Stimulated activated effector memory CD8-positive, alpha-beta T cell treated with anti-CD3 and anti-CD28 coated beads, Interleukin-12 subunit alpha, Interleukin-12 subunit beta, amount 100 ng/mL, for 72 hours (primary cell): ENCODE measurements at regions not wholly inside any gene's neighbourhood (a gene's known extent, or its start where the extent isn't known, plus 50 kb on each side); places are given as distances from the start of the nearest gene placed in this dataset.

Experiments used
- ATAC-seq: fragments of 150-1000 bp; cut with Tn5 transposase; 2 replicates; pipeline ENCODE4 v1.10.0; 2021
- DNase-seq, 2 donors: peaks; one replicate each; pipeline ENCODE4 v3.0.0; 2021 to 2022; ENCODE audit warnings: low spot score in 2 of 2
- H3K27ac Mint-ChIP-seq: one replicate; pipeline ENCODE4 v1.8.0; 2022; ENCODE audit warnings: mild to moderate bottlenecking, mixed read lengths
- H3K36me3 Mint-ChIP-seq: one replicate; pipeline ENCODE4 v1.8.0; 2022; ENCODE audit warnings: mild to moderate bottlenecking, mixed read lengths
- H3K4me1 Mint-ChIP-seq: one replicate; pipeline ENCODE4 v1.8.0; 2022; ENCODE audit warnings: mixed read lengths
- H3K4me3 Mint-ChIP-seq: one replicate; pipeline ENCODE4 v1.8.0; 2022; ENCODE audit warnings: mild to moderate bottlenecking, mixed read lengths
- H3K9me3 Mint-ChIP-seq: one replicate; pipeline ENCODE4 v1.8.0; 2022; ENCODE audit warnings: mixed read lengths

GRCh38 chr10:130956251-130956650 lies 355.3 kb downstream of the TCERG1L start:
- Mint-ChIP-seq H3K36me3 (no peaks in the 10 kb centered on the region), H3K27ac (no peak overlapping the region), H3K4me3 (no peak overlapping the region), H3K9me3 (peaks cover 3% of the 10 kb centered on the region), H3K4me1 (no peaks in the 10 kb centered on the region)
- DNase-seq = no peak
- no peak for ATAC-seq

DNA sequence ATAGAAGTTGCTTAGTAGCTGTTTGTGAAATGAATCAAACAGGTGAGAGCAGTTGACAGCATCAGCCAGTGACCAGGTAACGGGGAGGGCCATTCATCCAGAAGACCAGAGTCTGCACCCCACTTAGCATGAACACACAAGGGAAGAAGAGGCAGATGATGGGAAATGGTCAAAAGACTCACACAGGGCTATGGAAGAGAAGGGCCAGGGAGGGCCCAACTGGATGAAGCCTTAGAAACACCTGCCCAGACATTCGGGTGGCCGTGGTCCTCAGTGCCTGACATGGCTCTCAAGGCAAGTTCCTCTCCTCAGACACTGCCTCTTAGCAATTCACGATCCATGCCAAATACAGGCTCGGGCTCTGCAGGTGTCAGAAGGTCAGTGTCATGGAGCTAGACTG lies 354.1 kb downstream of the TCERG1L start:
- Mint-ChIP-seq H3K4me3 (no peak overlapping the region), H3K9me3 (peaks cover 5% of the 10 kb centered on the region), H3K4me1 (no peaks in the 10 kb centered on the region), H3K27ac (no peak overlapping the region), H3K36me3 (no peaks in the 10 kb centered on the region)
- DNase-seq (no peak), ATAC-seq (no peak)

DNA sequence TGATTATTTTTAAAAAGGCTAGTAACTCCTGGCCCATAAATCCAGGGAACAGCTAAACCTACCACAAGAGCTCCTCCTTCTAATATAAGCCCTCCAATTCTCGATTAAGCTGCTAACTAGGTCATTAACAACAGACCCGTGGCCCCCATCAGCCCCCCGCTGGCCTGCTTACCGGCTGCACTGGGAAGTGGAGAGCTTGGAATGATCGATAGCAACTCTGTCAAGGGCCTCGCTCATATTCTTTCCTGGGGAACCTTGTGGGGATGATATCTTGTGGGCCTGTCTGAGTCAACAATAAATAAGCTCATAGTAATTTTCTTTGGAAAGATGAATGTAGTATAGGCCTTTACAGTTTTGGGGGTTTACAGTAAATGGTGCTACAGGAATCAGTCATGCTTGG lies 353.5 kb downstream of the TCERG1L start:
- no peak overlapping the region for H3K27ac Mint-ChIP-seq
- ATAC-seq (no peak), DNase-seq (no peak)
- H3K4me3 Mint-ChIP-seq = no peak overlapping the region
- H3K4me1 Mint-ChIP-seq = no peaks in the 10 kb centered on the region
- peaks cover 5% of the 10 kb centered on the region for H3K9me3 Mint-ChIP-seq
- H3K36me3 Mint-ChIP-seq = no peaks in the 10 kb centered on the region

DNA sequence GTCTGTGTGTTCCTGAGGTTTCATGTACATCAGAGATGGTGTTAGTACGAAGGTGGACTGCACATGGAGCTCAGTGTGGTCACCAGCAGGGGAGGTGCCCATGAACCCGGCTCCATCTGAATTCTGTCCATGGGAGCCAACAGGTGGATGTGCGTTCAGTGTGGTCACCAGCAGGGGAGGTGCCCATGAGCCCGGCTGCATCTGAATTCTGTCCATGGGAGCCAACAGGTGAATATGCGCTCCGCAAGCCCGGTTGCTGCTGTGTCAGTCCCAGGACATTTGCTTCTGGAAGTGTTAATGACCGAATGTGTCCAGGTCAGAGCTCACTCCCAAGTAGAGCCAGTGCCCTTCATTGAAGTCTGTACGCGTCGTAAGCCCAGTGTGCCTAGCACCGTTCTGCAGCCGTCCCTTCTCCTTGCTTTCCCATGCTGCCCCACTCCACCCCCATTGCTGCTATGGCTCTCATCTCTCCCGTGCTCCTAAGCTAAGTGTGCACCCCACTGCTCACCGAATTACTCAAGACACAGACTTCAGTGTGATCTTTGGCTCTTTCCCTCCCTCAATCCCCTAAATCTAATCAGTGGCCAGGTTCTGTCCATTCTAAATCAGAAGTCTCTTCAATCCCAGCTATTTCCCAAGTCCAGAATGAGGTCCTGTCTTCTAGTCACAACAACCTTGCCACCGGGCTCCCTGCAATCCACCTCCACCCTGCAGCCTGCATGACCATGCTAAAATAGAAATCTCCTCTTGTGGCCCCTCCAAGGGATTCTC lies 352.4 kb downstream of the TCERG1L start:
- no peaks in the 10 kb centered on the region for H3K36me3 Mint-ChIP-seq
- ATAC-seq = no peak
- H3K9me3 Mint-ChIP-seq = peaks cover 5% of the 10 kb centered on the region
- DNase-seq = no peak
- no peak overlapping the region for H3K27ac Mint-ChIP-seq
- H3K4me3 Mint-ChIP-seq = no peak overlapping the region
- H3K4me1 Mint-ChIP-seq = no peaks in the 10 kb centered on the region

DNA sequence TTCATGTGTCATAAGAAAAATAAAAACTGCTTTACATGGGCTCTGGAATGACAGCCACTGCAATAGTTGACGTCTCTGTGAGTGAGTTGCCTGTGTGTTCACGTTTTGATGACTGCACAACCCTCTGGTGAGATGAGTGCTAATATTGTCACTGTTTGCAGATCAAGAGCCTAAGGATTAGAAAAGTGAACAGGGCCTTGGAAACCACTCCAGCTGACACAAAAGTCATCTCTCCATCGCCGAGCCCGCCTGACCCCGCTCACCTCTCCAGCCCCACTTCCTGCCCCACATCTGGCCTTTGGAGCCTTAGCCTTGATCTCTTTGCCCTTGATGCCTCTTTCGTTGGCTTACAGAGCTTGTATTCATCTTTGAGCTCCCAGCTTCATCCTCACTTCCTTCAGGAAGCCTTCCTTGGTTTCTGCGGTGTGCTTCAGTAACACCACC lies 351.7 kb downstream of the TCERG1L start:
- Mint-ChIP-seq H3K36me3 (no peaks in the 10 kb centered on the region), H3K9me3 (peaks cover 5% of the 10 kb centered on the region), H3K4me1 (no peaks in the 10 kb centered on the region), H3K4me3 (no peak overlapping the region), H3K27ac (no peak overlapping the region)
- DNase-seq (no peak), ATAC-seq (no peak)

DNA sequence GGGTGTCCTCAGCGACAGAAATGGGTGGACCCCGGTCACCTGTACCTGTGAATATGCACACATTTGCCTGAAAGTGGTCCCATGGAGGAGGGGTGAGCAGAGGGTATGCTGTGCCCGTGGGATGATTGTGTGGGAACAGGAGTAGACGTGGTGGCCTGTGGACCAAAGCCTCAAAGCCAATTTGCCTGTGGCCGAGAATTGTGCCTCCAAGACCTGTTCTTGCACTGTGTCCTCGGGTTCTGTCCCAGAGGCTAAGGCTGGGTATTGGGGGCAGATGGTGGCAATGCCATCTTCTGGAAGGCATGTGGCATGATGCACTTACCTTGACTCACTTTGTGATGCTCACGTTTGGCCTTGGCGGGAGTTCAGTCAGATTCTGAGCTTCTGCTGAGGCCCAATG lies 351.0 kb downstream of the TCERG1L start:
- Mint-ChIP-seq H3K4me3 (no peak overlapping the region), H3K9me3 (peaks cover 5% of the 10 kb centered on the region), H3K36me3 (no peaks in the 10 kb centered on the region), H3K4me1 (no peaks in the 10 kb centered on the region), H3K27ac (no peak overlapping the region)
- ATAC-seq (no peak), DNase-seq (no peak)

DNA sequence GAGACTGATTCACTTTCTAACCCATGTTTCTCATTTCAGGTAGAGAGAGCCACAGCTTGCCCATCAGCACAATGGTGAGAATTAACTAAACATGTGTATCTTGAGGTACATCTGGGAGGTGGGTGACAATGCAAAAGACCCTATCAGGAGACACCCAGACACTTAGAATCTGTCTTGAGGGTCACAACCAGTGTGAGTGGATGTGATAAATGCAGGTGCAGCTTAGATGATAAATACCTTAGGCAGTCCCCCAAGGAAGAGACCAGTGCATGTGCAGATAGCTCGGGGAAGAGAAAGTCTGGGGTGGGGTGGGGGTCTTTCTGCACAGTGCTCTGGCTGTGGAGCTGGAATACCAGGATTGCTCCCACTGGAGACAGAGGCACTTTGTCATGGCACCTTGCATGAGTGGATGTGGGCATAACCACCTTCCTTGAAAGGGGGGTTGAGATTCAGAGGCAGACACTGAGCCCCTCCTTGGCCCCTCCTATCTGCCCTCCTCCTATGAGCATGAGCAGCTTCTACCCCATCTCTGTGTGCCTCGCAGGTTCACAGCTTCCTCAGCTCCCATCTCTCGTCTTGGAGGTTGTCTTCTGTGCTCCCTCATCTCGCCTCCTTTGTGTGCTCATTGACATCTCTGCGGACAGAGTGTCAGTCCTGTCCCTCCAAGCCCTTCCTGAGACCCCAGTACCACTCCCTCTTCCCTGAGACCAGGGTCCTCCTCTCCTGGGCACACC lies 349.8 kb downstream of the TCERG1L start:
- ATAC-seq = no peak
- Mint-ChIP-seq H3K4me3 (no peak overlapping the region), H3K27ac (no peak overlapping the region), H3K4me1 (no peaks in the 10 kb centered on the region), H3K36me3 (no peaks in the 10 kb centered on the region), H3K9me3 (peaks cover 5% of the 10 kb centered on the region)
- DNase-seq = no peak

GRCh38 chr10:130962240-130963051 lies 349.1 kb downstream of the TCERG1L start:
- Mint-ChIP-seq H3K36me3 (no peaks in the 10 kb centered on the region), H3K9me3 (peaks cover 5% of the 10 kb centered on the region), H3K4me1 (no peaks in the 10 kb centered on the region), H3K4me3 (no peak overlapping the region), H3K27ac (no peak overlapping the region)
- DNase-seq = no peak
- no peak for ATAC-seq

DNA sequence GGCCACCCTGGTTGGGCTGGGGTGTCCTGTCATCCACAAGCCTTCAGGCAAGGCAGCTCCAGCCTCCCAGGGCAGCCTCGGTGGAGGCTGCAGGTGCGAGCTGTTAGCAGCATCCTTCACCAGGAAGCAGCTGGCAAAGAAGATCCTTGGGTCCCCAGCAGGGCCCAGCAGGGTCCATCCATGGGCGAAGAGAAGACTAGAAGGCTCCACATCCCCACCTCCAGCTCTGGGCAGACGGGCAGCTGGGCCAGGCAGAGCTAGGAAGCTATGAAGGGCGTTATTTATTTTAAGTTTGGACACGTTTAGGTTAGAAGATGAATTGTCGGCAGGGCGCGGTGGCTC lies 348.5 kb downstream of the TCERG1L start:
- no peak for ATAC-seq
- Mint-ChIP-seq H3K9me3 (peaks cover 5% of the 10 kb centered on the region), H3K36me3 (no peaks in the 10 kb centered on the region), H3K4me3 (no peak overlapping the region), H3K27ac (no peak overlapping the region), H3K4me1 (no peaks in the 10 kb centered on the region)
- no peak for DNase-seq

DNA sequence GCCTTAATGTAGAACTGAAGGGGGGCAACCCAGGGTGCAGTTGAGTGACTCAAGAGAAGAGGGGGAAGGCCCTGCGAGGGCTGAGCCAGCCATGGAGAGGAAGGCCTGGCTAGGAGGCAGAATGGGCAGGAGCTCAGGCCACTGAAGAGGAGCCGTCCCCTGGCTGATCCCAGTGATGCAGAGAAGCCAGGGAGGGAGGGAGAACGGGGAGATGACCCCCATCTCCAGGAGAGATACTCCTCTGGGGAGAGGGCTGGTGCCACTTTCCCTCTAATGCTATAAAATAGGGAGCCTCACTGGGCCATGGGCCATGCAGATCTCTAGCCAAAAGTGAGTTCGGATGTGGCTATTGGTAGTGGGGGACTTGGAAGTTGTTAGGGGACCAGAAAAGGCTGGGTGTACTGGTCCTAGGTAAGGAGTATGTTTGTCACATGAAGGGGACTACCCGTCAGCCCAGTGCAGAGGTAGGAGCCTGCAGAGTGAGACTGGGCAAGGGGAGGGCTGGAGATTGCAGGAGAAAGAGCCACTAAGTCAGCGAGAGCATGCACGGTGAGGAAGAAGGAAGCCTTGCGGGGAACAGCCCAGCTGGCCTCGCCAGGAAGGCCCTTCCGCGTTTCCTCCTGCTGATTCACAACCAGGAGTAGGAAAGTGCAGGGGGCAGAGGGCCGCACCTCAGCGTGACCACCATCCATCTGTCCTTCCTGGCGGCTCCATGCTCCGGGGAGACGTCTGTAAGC lies 347.6 kb downstream of the TCERG1L start:
- H3K27ac Mint-ChIP-seq = no peak overlapping the region
- no peak for ATAC-seq
- no peak overlapping the region for H3K4me3 Mint-ChIP-seq
- peaks cover 5% of the 10 kb centered on the region for H3K9me3 Mint-ChIP-seq
- no peaks in the 10 kb centered on the region for H3K36me3 Mint-ChIP-seq
- H3K4me1 Mint-ChIP-seq = no peaks in the 10 kb centered on the region
- DNase-seq = no peak

GRCh38 chr10:130964771-130965170 lies 346.8 kb downstream of the TCERG1L start:
- no peak for DNase-seq
- no peak overlapping the region for H3K27ac Mint-ChIP-seq
- no peak overlapping the region for H3K4me3 Mint-ChIP-seq
- no peaks in the 10 kb centered on the region for H3K4me1 Mint-ChIP-seq
- ATAC-seq = no peak
- no peaks in the 10 kb centered on the region for H3K36me3 Mint-ChIP-seq
- peaks cover 5% of the 10 kb centered on the region for H3K9me3 Mint-ChIP-seq

DNA sequence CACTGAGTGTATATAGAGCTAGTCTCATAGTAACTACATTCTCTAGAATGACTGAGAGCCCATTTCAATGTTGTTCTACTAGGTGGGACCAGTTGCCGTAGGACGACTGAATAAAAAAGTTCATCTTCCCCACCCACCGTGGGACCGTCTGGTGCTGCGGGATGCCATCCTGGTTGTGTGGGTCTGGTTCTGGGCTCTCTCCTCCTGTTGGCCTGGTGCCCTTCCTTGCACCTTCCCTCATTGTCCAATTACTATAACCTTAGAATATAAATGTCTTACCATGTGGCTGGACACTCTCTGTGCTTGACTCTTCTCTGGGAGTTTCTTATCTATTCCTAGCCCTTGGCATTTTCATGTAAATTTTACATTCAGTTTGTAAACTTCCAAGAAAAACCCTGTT lies 344.4 kb downstream of the TCERG1L start:
- no peaks in the 10 kb centered on the region for H3K9me3 Mint-ChIP-seq
- no peak overlapping the region for H3K27ac Mint-ChIP-seq
- DNase-seq = no peak
- ATAC-seq = no peak
- H3K36me3 Mint-ChIP-seq = no peaks in the 10 kb centered on the region
- H3K4me3 Mint-ChIP-seq = no peak overlapping the region
- H3K4me1 Mint-ChIP-seq = no peaks in the 10 kb centered on the region

DNA sequence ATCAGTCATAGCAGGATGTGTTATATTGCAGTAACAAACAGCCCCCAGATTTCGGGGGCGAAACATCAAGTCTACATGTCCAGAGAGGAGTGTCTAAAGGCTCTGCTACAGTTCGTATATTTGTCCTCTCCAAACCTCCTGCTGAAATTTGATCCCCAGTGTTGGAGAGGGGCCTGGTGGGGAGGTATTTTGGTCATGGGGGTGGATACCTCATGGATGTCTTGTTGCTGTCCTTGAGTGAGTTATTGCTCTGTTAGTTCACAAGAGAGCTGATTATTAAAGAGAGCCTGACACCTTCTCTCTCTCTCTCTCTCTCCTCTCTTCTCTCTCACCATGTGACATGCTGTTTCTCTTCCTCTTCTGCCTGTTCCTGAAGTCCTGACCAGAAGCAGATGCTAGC lies 343.7 kb downstream of the TCERG1L start:
- Mint-ChIP-seq H3K4me3 (no peak overlapping the region), H3K9me3 (no peaks in the 10 kb centered on the region), H3K4me1 (no peaks in the 10 kb centered on the region), H3K36me3 (no peaks in the 10 kb centered on the region), H3K27ac (no peak overlapping the region)
- ATAC-seq = no peak
- DNase-seq = no peak

GRCh38 chr10:130968511-130968910 lies 343.0 kb downstream of the TCERG1L start:
- ATAC-seq = no peak
- H3K9me3 Mint-ChIP-seq = no peaks in the 10 kb centered on the region
- no peak for DNase-seq
- H3K4me3 Mint-ChIP-seq = no peak overlapping the region
- no peak overlapping the region for H3K27ac Mint-ChIP-seq
- no peaks in the 10 kb centered on the region for H3K36me3 Mint-ChIP-seq
- no peaks in the 10 kb centered on the region for H3K4me1 Mint-ChIP-seq

DNA sequence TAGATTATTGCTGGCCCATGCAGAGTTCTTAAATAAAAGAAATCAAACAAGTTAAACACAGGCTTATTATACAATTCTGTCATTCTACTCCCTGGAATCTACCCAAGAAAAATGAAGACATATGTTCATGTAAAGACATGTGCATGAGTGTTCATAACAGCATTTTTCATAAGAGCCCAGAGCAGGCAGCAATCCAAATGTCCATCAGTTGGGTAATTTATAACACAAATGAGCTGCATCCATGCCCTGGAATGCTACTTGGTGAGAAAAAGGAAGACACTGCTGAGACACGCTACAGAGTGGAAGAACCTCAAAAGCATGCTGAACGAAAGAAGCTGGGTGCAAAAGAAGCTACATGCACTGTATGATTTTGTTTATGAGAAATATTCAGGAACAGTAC lies 342.6 kb downstream of the TCERG1L start:
- Mint-ChIP-seq H3K36me3 (no peaks in the 10 kb centered on the region), H3K4me1 (no peaks in the 10 kb centered on the region), H3K9me3 (no peaks in the 10 kb centered on the region), H3K27ac (no peak overlapping the region), H3K4me3 (no peak overlapping the region)
- ATAC-seq (no peak), DNase-seq (no peak)
